ENCODE measurements at regions not wholly inside any gene's neighbourhood (a gene's known extent, or its start where the extent isn't known, plus 50 kb on each side); places are given as distances from the start of the nearest gene placed in this dataset.

DNA sequence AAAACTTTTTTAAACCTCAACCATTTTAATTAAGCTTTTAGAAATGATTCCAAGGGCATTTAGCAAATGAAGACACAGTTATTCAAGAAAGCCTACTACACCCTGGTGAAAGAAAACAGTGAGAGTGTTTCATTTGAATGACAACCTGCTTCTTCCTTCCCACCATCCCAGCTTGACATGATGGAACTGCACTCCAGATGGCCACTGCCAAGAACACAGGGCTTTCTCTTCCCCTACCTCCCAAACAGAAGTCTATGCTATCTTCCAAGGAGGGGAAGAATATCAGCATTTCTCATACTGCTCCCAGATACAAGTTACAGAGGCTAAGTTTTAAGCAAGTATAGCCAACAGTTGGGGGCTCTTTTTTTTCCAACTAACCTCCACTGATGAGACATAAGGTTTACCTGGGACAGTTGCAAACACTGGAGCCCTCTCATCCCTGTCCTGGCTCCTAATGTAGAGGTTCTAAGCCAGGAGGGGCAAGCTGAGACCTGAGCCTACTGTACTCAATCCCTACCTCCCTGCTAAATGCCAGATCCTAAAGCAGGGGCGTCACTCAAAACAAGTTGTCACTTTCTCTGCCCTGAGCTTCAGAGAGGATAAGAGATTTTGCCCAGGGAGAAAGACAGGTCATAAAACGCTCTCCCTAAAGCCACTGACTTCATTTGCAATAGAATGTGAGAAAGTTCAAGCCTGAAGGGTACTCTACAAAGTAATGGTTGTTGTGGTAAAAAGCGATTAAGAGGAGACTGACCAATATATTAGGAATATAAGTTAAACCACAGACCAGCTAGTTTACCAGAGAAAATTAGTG, 88.5 kb upstream of the SLC27A6 start:
- TF ChIP-seq POLR2A (IDR thresholded peaks at IDR 0.05): no peak
- TF ChIP-seq, protein P1, sequence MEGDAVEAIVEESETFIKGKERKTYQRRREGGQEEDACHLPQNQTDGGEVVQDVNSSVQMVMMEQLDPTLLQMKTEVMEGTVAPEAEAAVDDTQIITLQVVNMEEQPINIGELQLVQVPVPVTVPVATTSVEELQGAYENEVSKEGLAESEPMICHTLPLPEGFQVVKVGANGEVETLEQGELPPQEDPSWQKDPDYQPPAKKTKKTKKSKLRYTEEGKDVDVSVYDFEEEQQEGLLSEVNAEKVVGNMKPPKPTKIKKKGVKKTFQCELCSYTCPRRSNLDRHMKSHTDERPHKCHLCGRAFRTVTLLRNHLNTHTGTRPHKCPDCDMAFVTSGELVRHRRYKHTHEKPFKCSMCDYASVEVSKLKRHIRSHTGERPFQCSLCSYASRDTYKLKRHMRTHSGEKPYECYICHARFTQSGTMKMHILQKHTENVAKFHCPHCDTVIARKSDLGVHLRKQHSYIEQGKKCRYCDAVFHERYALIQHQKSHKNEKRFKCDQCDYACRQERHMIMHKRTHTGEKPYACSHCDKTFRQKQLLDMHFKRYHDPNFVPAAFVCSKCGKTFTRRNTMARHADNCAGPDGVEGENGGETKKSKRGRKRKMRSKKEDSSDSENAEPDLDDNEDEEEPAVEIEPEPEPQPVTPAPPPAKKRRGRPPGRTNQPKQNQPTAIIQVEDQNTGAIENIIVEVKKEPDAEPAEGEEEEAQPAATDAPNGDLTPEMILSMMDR (IDR thresholded peaks at IDR 0.05): no peak
- no peak overlapping the region for H3K4me3 ChIP-seq (ENCODE audit: low read depth, poor library complexity, severe bottlenecking)
- intact Hi-C loops (cut with DNase I; ENCODE audit: low total_unique reads): no loop called here
- 32 to 51% methylated on average over 3 of the region's 3 CpGs for WGBS, 2 donors
- DNase-seq (ENCODE audit: low spot score in 2 of 2): no peak

DNA sequence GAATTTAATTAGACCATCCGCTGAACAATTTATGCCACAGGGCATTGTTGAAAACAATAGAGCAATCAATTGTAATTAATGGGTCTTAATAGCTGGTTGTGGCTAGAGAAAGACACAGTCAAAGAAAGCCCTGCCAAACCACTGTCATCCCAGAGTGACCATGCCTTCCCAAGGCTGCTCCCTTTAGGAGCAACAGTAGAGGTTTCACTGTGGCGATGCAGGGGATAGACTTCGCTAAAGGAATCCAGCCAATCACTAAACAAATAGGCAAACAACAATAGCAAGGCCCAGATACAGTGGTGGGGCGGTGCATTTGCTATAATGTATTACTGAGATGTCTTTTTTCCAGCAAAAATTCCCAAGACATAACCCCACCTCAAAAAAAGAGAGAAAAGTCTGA, 87.8 kb upstream of the SLC27A6 start:
- no peak for DNase-seq (ENCODE audit: low spot score in 2 of 2)
- H3K4me3 ChIP-seq (ENCODE audit: low read depth, poor library complexity, severe bottlenecking): no peak overlapping the region
- intact Hi-C loops (cut with DNase I; ENCODE audit: low total_unique reads): no loop called here
- 74 to 88% methylated on average over 4 of the region's 4 CpGs for WGBS, 2 donors
- TF ChIP-seq, protein P1 (IDR thresholded peaks at IDR 0.05): no peak
- TF ChIP-seq POLR2A (IDR thresholded peaks at IDR 0.05): no peak

- no peak for DNase-seq (ENCODE audit: low spot score in 2 of 2)
- intact Hi-C loops (cut with DNase I; ENCODE audit: low total_unique reads): no loop called here
- no peak for TF ChIP-seq POLR2A (IDR thresholded peaks at IDR 0.05)
- TF ChIP-seq, protein P1 (IDR thresholded peaks at IDR 0.05): no peak
- 15 to 26% methylated on average over 4 of the region's 4 CpGs for WGBS, 2 donors
- no peak overlapping the region for H3K4me3 ChIP-seq (ENCODE audit: low read depth, poor library complexity, severe bottlenecking)
Observed at GRCh38 chr5:128881502-128882018, 83.7 kb upstream of the SLC27A6 start.

DNA sequence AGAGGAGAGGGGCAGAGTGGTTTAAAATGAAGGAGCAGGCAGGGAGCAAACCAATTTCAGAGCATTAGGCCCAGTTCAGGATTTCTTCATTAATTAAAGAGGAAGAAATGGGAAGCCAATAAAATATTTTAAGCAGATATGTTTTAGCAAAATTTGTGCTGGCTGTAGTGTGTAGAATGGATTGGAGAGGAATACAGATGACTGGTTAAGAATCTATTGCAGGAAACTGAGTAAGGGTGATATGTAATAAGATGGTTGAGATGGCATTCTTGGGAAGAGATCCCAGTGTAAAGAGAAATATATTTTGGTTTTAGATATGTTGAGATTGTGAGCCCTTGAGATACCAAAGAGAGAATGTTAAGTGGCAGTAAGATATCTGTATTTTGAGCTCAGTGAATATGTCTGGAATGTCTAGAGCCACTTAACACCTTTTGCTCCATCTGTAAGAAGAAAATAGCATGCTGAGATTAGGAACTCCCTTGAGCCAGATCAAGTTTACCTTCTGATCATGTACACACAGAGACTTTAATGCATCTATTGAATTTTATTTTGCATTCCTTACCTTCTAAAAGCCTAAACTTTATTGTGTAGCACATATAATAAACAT, 79.5 kb upstream of the SLC27A6 start:
- no peak for DNase-seq (ENCODE audit: low spot score in 2 of 2)

DNA sequence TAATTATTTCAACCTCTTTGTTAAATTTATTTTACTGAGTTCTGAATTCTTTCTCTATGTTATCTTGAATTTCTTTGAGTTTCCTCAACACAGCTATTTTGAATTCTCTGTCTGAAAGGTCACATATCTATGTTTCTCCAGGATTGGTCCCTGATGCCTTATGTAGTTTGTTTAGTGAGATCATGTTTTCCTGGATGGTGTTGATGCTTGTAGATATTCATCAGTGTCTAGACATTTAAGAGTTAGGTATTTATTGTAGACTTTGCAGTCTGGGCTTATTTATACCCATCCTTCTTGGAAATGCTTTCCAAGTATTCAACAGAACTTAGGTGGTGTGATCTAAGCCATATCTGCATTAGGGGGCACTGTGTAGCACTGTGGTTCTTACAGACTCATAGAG, 70.2 kb upstream of the SLC27A6 start:
- TF ChIP-seq, protein P1 (IDR thresholded peaks at IDR 0.05): no peak
- TF ChIP-seq POLR2A (IDR thresholded peaks at IDR 0.05): no peak
- intact Hi-C loops (cut with DNase I; ENCODE audit: low total_unique reads): no loop called here
- H3K4me3 ChIP-seq (ENCODE audit: low read depth, poor library complexity, severe bottlenecking): no peak overlapping the region
- no peak for DNase-seq (ENCODE audit: low spot score in 2 of 2)

More for the DNA sequence above, 79.5 kb upstream of the SLC27A6 start:
- no peak for TF ChIP-seq POLR2A (IDR thresholded peaks at IDR 0.05)
- TF ChIP-seq, protein P1 (IDR thresholded peaks at IDR 0.05): no peak
- H3K4me3 ChIP-seq (ENCODE audit: low read depth, poor library complexity, severe bottlenecking): no peak overlapping the region
- intact Hi-C loops (cut with DNase I; ENCODE audit: low total_unique reads): no loop called here
